HEK293 (cell line): ENCODE measurements at regions not wholly inside any gene's neighbourhood (a gene's known extent, or its start where the extent isn't known, plus 50 kb on each side); places are given as distances from the start of the nearest gene placed in this dataset.

ENCODE experiments used
- HOXA7 ChIP-seq: sonication (generic); formaldehyde crosslinking; IDR thresholded peaks from 2 replicates; pipeline ENCODE4 v1.8.1; 2022; ENCODE audit warnings: missing genetic modification reagents, borderline replicate concordance
- SCRT1 ChIP-seq: fragments of 450-650 bp; formaldehyde crosslinking; IDR thresholded peaks from 2 replicates; pipeline ENCODE4 v1.5.1; 2016; ENCODE audit warnings: missing biosample characterization, missing genetic modification characterization, borderline replicate concordance
- ZBTB44 ChIP-seq: fragments of 450-650 bp; IDR thresholded peaks from 2 replicates; pipeline ENCODE4 v1.5.1; 2018; ENCODE audit warnings: missing biosample characterization, mild to moderate bottlenecking, missing genetic modification characterization
- ZNF112 ChIP-seq: fragments of 450-650 bp; formaldehyde crosslinking; IDR thresholded peaks from 2 replicates; pipeline ENCODE4 v1.5.0; 2017; ENCODE audit warnings: missing biosample characterization, missing genetic modification characterization
- ZNF214 ChIP-seq: fragments of 450-650 bp; formaldehyde crosslinking; IDR thresholded peaks from 2 replicates; pipeline ENCODE4 v1.5.1; 2017; ENCODE audit warnings: missing biosample characterization, mild to moderate bottlenecking, missing genetic modification characterization, borderline replicate concordance
- ZNF280C ChIP-seq: fragments of 450-650 bp; formaldehyde crosslinking; IDR thresholded peaks from 2 replicates; pipeline ENCODE4 v1.5.1; 2016; ENCODE audit warnings: missing biosample characterization, missing genetic modification characterization
- ZNF37A ChIP-seq: fragments of 450-650 bp; IDR thresholded peaks from 2 replicates; pipeline ENCODE4 v1.5.1; 2018; ENCODE audit warnings: missing biosample characterization, missing genetic modification characterization
- ZNF544 ChIP-seq: fragments of 450-650 bp; formaldehyde crosslinking; IDR thresholded peaks from 2 replicates; pipeline ENCODE4 v1.5.0; 2017; ENCODE audit warnings: missing biosample characterization, missing genetic modification characterization
- ZNF610 ChIP-seq: fragments of 450-650 bp; formaldehyde crosslinking; IDR thresholded peaks from 2 replicates; pipeline ENCODE4 v1.5.1; 2016; ENCODE audit warnings: missing biosample characterization, missing genetic modification characterization, borderline replicate concordance
- ZNF626 ChIP-seq: fragments of 450-650 bp; sonication (Bioruptor Pico); formaldehyde crosslinking; IDR thresholded peaks from 2 replicates; pipeline ENCODE4 v1.5.1; 2018; ENCODE audit warnings: missing biosample characterization, missing genetic modification characterization, inconsistent platforms
- TF ChIP-seq, protein P1 (sequence below): fragments of 450-650 bp; formaldehyde crosslinking; IDR thresholded peaks from 2 replicates; pipeline ENCODE4 v1.5.1; 2016; ENCODE audit warnings: missing biosample characterization, missing genetic modification characterization

DNA sequence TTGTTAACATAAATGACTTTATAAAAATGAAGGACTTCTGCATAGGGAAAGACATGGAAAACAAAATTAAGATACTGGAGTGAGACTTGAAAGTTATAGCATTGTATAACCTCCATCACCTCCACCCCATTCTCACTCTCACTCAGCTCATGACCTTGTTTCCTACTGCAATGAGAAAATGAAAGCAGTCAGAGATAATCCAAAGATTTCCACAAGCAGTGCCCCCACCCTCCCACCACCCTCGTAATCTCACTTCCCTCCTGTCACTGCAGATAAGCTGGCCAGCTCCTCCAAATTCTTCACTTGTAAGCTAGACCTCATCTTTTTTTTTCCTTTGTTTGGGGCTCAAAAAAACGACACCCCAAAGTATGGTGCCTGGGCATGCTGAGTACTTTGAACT is 52.9 kb upstream of the PROKR2 start (continued):
- TF ChIP-seq, protein P1, sequence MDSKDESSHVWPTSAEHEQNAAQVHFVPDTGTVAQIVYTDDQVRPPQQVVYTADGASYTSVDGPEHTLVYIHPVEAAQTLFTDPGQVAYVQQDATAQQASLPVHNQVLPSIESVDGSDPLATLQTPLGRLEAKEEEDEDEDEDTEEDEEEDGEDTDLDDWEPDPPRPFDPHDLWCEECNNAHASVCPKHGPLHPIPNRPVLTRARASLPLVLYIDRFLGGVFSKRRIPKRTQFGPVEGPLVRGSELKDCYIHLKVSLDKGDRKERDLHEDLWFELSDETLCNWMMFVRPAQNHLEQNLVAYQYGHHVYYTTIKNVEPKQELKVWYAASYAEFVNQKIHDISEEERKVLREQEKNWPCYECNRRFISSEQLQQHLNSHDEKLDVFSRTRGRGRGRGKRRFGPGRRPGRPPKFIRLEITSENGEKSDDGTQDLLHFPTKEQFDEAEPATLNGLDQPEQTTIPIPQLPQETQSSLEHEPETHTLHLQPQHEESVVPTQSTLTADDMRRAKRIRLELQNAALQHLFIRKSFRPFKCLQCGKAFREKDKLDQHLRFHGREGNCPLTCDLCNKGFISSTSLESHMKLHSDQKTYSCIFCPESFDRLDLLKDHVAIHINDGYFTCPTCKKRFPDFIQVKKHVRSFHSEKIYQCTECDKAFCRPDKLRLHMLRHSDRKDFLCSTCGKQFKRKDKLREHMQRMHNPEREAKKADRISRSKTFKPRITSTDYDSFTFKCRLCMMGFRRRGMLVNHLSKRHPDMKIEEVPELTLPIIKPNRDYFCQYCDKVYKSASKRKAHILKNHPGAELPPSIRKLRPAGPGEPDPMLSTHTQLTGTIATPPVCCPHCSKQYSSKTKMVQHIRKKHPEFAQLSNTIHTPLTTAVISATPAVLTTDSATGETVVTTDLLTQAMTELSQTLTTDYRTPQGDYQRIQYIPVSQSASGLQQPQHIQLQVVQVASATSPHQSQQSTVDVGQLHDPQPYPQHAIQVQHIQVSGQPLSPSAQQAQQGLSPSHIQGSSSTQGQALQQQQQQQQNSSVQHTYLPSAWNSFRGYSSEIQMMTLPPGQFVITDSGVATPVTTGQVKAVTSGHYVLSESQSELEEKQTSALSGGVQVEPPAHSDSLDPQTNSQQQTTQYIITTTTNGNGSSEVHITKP (tag by site-specific recombination), result no peak
- no peak for TF ChIP-seq ZNF214
- TF ChIP-seq ZNF626, result no peak
- no peak for TF ChIP-seq ZNF280C (tag by site-specific recombination)
- no peak for TF ChIP-seq HOXA7 (CRISPR knock-in tag)
- TF ChIP-seq ZNF37A (tag by site-specific recombination), result no peak
- no peak for TF ChIP-seq ZNF610
- no peak for TF ChIP-seq ZBTB44
- TF ChIP-seq ZNF112, result no peak
- TF ChIP-seq SCRT1 (tag by site-specific recombination), result no peak
- no peak for TF ChIP-seq ZNF544 (tag by site-specific recombination)
- TF ChIP-seq, all 188 proteins: peak for 0
